Astrocyte (in vitro differentiated cells and primary cell): ENCODE measurements at regions not wholly inside any gene's neighbourhood (a gene's known extent, or its start where the extent isn't known, plus 50 kb on each side); places are given as distances from the start of the nearest gene placed in this dataset.

Experiments used
- DNase-seq: peaks from one replicate; pipeline ENCODE4 v3.0.0-alpha.2; 2010; ENCODE audit warnings: low read depth
- FAIRE-seq: peaks from 2 replicates; lab custom pipeline; 2011; peaks lifted over from hg19 to GRCh38; lab: Jason Lieb, UNC
- H2AFZ ChIP-seq: 2 replicates; pipeline ENCODE4 v1.6.0; 2012; ENCODE audit warnings: low read depth, low read length, inconsistent platforms
- H3K27ac ChIP-seq: 2 replicates; pipeline ENCODE4 v1.5.1; 2011; ENCODE audit warnings: low read depth, low read length, inconsistent platforms
- H3K27me3 ChIP-seq: 2 replicates; pipeline ENCODE4 v1.6.0; 2011; ENCODE audit warnings: low read length, inconsistent platforms; ENCODE audit not compliant: insufficient read depth
- H3K36me3 ChIP-seq: 2 replicates; pipeline ENCODE4 v1.5.1; 2011; ENCODE audit warnings: low read length, inconsistent platforms; ENCODE audit not compliant: insufficient read depth
- H3K4me1 ChIP-seq: 2 replicates; pipeline ENCODE4 v1.5.1; 2011; ENCODE audit warnings: low read length, inconsistent platforms; ENCODE audit not compliant: insufficient read depth
- H3K4me2 ChIP-seq: 2 replicates; pipeline ENCODE4 v1.6.0; 2012; ENCODE audit warnings: low read length, inconsistent platforms
- H3K4me3 ChIP-seq: 2 replicates; pipeline ENCODE4 v1.5.1; 2011; ENCODE audit warnings: low read depth, mild to moderate bottlenecking, low read length, inconsistent platforms; ENCODE audit not compliant: insufficient read depth
- H3K79me2 ChIP-seq: 2 replicates; pipeline ENCODE4 v1.6.0; 2012; ENCODE audit warnings: mild to moderate bottlenecking, low read length, inconsistent platforms; ENCODE audit not compliant: insufficient read depth
- H3K9ac ChIP-seq: 2 replicates; pipeline ENCODE4 v1.6.0; 2012; ENCODE audit warnings: mild to moderate bottlenecking, low read length, inconsistent platforms
- H3K9me3 ChIP-seq: 2 replicates; pipeline ENCODE4 v1.5.1; 2012; ENCODE audit warnings: low read depth, mild to moderate bottlenecking, low read length, inconsistent platforms; ENCODE audit not compliant: insufficient read depth
- H4K20me1 ChIP-seq: 2 replicates; pipeline ENCODE4 v1.6.0; 2012; ENCODE audit warnings: low read length, inconsistent platforms; ENCODE audit not compliant: insufficient read depth
- H3K27ac Mint-ChIP-seq: one replicate; pipeline ENCODE4 v1.8.0; 2021; ENCODE audit warnings: mild to moderate bottlenecking, mixed read lengths; ENCODE audit not compliant: unreplicated experiment
- H3K27me3 Mint-ChIP-seq: one replicate; pipeline ENCODE4 v1.8.0; 2021; ENCODE audit warnings: low read depth, mixed read lengths; ENCODE audit not compliant: unreplicated experiment
- H3K36me3 Mint-ChIP-seq: one replicate; pipeline ENCODE4 v1.8.0; 2021; ENCODE audit warnings: low read depth, mixed read lengths; ENCODE audit not compliant: unreplicated experiment
- H3K4me1 Mint-ChIP-seq: one replicate; pipeline ENCODE4 v1.8.0; 2021; ENCODE audit warnings: low read depth, mixed read lengths; ENCODE audit not compliant: unreplicated experiment
- H3K4me3 Mint-ChIP-seq: one replicate; pipeline ENCODE4 v1.8.0; 2021; ENCODE audit warnings: mild to moderate bottlenecking, moderate library complexity, mixed read lengths; ENCODE audit not compliant: unreplicated experiment
- H3K9me3 Mint-ChIP-seq: one replicate; pipeline ENCODE4 v1.8.0; 2021; ENCODE audit warnings: mild to moderate bottlenecking, mixed read lengths; ENCODE audit not compliant: unreplicated experiment
- EZH2 ChIP-seq: IDR thresholded peaks from 2 replicates; pipeline ENCODE4 v1.6.1; 2012; ENCODE audit warnings: mild to moderate bottlenecking, low read length, inconsistent platforms; ENCODE audit not compliant: insufficient read depth
- TF ChIP-seq, protein P1 (sequence below): IDR thresholded peaks from 2 replicates; pipeline ENCODE4 v1.5.1; 2011; ENCODE audit warnings: low read depth, mild to moderate bottlenecking, inconsistent platforms, low read length, moderate library complexity; ENCODE audit not compliant: insufficient read depth

DNA sequence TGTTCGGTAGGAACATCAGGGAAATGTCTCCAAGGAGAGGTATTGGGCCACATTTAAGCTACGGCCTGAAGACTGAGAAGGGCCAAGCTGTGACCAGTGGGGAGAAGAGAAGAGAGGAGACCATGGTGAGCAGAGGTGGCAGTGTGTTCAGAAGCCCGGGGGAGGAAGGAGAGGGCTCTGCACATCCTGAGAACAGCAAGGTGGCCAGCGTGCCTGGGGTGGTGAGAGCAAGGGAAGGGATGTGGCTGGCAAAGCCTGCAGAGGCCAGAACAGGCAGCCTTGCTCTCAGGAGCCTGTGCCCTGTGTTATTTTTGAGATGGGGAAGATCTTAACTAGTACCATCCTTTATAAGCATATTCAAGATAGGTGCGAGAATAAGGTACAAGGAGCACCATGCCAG is 933.5 kb upstream of the EEF2KMT start:
- H3K79me2 ChIP-seq, result no peaks in the 10 kb centered on the region
- no peaks in the 10 kb centered on the region for H4K20me1 ChIP-seq
- H3K4me2 ChIP-seq, result no peak overlapping the region
- Mint-ChIP-seq H3K27me3 (peaks cover 27% of the 10 kb centered on the region), H3K4me3 (no peak overlapping the region), H3K9me3 (no peaks in the 10 kb centered on the region), H3K27ac (no peak overlapping the region), H3K4me1 (no peaks in the 10 kb centered on the region), H3K36me3 (no peaks in the 10 kb centered on the region)
- H3K27me3 ChIP-seq, result no peaks in the 10 kb centered on the region
- no peaks in the 10 kb centered on the region for H3K9me3 ChIP-seq
- H3K9ac ChIP-seq, result no peak overlapping the region
- no peak overlapping the region for H3K27ac ChIP-seq
- no peaks in the 10 kb centered on the region for H3K36me3 ChIP-seq
- FAIRE-seq (no peak), DNase-seq (no peak)
- H2AFZ ChIP-seq, result no peak overlapping the region
- TF ChIP-seq, protein P1, sequence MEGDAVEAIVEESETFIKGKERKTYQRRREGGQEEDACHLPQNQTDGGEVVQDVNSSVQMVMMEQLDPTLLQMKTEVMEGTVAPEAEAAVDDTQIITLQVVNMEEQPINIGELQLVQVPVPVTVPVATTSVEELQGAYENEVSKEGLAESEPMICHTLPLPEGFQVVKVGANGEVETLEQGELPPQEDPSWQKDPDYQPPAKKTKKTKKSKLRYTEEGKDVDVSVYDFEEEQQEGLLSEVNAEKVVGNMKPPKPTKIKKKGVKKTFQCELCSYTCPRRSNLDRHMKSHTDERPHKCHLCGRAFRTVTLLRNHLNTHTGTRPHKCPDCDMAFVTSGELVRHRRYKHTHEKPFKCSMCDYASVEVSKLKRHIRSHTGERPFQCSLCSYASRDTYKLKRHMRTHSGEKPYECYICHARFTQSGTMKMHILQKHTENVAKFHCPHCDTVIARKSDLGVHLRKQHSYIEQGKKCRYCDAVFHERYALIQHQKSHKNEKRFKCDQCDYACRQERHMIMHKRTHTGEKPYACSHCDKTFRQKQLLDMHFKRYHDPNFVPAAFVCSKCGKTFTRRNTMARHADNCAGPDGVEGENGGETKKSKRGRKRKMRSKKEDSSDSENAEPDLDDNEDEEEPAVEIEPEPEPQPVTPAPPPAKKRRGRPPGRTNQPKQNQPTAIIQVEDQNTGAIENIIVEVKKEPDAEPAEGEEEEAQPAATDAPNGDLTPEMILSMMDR, result no peak
- no peak for TF ChIP-seq EZH2
- H3K4me1 ChIP-seq, result no peaks in the 10 kb centered on the region
- H3K4me3 ChIP-seq, result no peak overlapping the region

DNA sequence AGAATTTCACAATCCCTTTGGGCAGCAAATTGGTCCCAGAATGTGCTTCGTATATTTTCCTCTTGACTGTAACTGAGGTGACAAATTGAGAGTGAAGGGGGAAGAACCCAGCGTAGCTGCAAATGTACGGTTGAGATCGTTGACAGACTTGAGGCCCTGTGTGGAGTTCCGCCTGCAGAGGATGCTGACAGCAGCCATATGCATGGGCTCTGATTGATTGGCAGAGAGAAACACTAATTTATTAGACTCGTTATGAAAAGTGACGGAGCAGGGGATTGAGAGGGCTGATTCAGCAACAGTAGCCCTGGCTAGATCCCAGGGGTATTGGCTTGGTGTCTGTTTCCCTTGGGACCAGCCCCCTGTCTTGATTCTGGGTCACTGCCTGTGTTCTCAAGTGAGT is 930.1 kb upstream of the EEF2KMT start:
- Histone ChIP-seq H3K4me3 (no peak overlapping the region), H3K9me3 (no peaks in the 10 kb centered on the region), H3K79me2 (no peaks in the 10 kb centered on the region), H3K27ac (no peak overlapping the region), H3K4me1 (no peaks in the 10 kb centered on the region), H3K27me3 (no peaks in the 10 kb centered on the region), H2AFZ (no peak overlapping the region), H3K36me3 (no peaks in the 10 kb centered on the region), H3K9ac (no peak overlapping the region), H4K20me1 (no peaks in the 10 kb centered on the region), H3K4me2 (no peak overlapping the region)
- H3K27me3 Mint-ChIP-seq, result peaks cover 28% of the 10 kb centered on the region
- DNase-seq (no peak), FAIRE-seq (no peak)
- no peaks in the 10 kb centered on the region for H3K36me3 Mint-ChIP-seq
- no peak overlapping the region for H3K27ac Mint-ChIP-seq
- no peak for TF ChIP-seq EZH2
- TF ChIP-seq, protein P1, result no peak
- no peak overlapping the region for H3K4me3 Mint-ChIP-seq
- no peaks in the 10 kb centered on the region for H3K9me3 Mint-ChIP-seq
- peaks cover 4% of the 10 kb centered on the region for H3K4me1 Mint-ChIP-seq

DNA sequence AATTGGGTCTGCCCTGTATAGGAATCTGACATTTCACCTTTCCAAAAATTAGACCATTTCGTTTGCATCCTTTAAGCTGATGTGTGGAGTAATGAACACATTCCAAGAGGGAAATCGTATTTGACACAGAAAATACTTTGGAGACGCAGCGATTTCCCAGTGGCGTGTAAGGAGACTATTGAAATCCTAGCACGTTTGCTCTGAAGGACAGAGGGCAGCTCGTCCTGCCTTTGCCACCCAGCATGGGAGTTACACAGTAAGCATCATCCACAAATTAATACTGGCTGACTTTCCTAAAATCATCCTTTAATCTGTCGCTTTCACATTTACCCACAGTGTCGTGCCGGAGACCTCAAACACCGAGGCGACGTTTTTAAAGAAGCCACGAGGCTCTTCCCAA is 925.9 kb upstream of the EEF2KMT start:
- no peak for DNase-seq
- no peaks in the 10 kb centered on the region for H3K36me3 ChIP-seq
- peaks cover 2% of the 10 kb centered on the region for H3K4me1 ChIP-seq
- H3K27ac Mint-ChIP-seq, result no peak overlapping the region
- H3K27me3 Mint-ChIP-seq, result peaks cover 36% of the 10 kb centered on the region
- no peak overlapping the region for H3K4me3 Mint-ChIP-seq
- no peaks in the 10 kb centered on the region for H3K9me3 ChIP-seq
- H3K4me1 Mint-ChIP-seq, result peaks cover 13% of the 10 kb centered on the region
- H3K4me3 ChIP-seq, result no peak overlapping the region
- H3K79me2 ChIP-seq, result no peaks in the 10 kb centered on the region
- no peak overlapping the region for H3K27ac ChIP-seq
- H3K27me3 ChIP-seq, result peaks cover 8% of the 10 kb centered on the region
- H3K9ac ChIP-seq, result no peak overlapping the region
- H3K36me3 Mint-ChIP-seq, result no peaks in the 10 kb centered on the region
- no peaks in the 10 kb centered on the region for H4K20me1 ChIP-seq
- FAIRE-seq, result no peak
- H2AFZ ChIP-seq, result no peak overlapping the region
- H3K4me2 ChIP-seq, result no peak overlapping the region
- no peak for TF ChIP-seq EZH2
- TF ChIP-seq, protein P1, result no peak
- H3K9me3 Mint-ChIP-seq, result no peaks in the 10 kb centered on the region
